ENCODE measurements at regions not wholly inside any gene's neighbourhood (a gene's known extent, or its start where the extent isn't known, plus 50 kb on each side); places are given as distances from the start of the nearest gene placed in this dataset.

GRCh38 chr7:24192691-24193090, 91.3 kb upstream of the NPY start:
- no peak for TF ChIP-seq EZH2 (IDR thresholded peaks at IDR 0.05; ENCODE audit: insufficient read depth, poor library complexity, severe bottlenecking)
- TF ChIP-seq EZH2phosphoT487 (IDR thresholded peaks at IDR 0.05; ENCODE audit: insufficient read depth, low read depth) = no peak
